T-helper 9 cell (primary cell): ENCODE measurements at regions not wholly inside any gene's neighbourhood (a gene's known extent, or its start where the extent isn't known, plus 50 kb on each side); places are given as distances from the start of the nearest gene placed in this dataset.

Experiments used
- DNase-seq: peaks from one replicate; pipeline ENCODE4 v3.0.0-alpha.2; 2020

DNA sequence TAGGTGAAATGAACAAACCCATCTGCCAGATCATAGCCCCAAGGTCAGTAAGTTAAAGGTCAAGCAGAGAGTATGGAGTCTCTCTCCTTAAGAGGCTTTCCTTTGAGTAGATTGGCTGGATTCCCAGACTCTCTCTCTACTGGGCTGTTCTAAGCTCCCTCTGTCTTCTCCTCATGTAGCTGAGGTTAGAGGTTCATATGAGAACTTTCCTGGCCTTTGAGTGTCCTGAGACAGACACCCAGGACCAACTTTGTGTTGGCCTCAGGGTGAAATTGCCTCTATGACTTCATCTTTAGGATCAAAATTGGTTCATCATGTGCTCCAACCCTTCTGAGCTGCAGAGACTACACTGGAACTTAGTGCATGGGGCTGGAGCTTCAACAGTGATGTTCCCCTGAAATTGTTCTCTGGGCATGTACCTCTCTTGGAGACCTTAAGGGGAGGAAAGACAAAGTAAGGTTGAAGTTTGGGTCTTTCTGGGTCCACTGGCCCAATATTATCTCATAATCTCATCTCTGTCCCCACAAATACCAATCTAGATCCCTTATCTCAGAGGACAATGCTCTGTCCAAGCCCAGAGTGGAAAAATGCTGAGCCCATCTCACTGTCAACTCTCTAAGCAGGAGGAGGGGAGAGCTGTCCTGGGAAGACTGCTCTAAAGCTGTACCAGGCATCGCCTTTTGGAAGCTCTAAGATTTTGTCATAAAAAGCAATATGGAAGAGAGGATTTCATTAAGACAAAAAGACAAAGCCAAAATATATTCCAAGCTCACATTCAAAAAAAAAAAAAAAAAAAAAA lies 177.3 kb upstream of the ARL4C start:
- DNase-seq, result no peak

DNA sequence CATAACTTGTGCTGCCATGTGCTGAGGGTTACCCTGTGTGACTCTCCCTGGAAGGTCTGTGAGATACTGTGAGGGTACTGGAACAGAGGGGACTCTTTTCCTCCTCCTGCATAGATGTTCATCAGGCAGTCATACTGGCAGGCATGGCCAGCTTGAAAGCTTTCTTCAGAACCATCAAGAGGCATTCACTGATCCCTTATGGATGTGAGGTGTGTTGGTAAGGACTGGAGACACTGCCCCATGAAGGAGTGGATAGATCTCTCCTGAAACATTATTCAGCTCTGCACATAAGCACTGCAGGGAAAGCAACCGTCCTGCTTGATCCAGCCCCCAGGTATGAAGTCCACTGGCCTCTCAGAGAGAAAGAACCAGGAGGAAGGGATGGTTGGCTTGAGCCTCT lies 176.6 kb upstream of the ARL4C start:
- no peak for DNase-seq

DNA sequence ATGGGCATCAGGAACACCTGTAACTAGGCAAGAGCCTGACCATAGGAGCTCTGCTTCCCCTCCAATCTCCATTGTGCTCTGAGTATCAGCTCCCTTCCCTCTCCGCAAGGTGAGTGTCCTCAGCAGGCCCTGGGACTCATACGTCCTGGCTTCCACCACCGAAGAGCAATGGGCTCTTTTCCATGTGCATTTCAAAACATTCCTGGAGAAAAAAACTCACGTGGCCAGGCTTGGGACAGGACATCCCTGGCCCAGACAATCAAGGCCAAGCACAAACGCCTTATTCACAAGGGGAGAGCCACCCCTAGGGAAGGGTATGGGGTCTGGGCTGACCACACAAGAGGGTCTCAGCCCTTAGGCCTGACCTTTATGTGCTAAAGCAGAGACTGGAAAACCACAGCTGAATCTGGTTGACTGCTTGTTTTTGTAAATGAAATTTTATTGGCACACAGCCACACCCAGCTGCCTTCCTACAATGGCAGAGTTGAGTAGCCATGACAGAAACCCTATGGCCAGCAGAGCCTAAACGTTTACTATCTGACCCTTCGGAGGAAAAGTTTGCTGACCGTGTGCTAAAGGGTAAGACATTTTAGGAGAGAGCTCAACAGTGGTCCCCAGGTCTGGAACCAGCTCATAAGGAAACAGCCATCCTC lies 175.7 kb upstream of the ARL4C start:
- no peak for DNase-seq

DNA sequence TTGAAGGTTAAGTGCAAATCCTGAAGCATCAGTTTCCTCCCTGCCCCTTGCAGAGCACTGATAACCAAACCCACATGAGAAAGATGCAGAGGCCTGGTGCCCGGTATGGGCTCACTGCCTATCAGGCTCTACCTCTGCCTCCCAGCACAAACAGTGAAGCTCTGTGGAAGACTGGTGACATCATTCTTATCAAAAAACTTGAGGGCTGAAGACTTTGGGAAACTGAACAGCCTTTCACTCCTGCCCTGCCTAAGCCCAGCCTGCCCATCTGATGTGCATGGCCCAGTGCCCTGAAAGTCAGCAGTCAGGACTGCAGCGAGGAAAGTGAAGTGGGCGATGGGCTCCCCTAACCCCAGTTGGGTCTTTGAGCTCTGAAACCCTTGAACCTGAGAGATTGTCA lies 174.8 kb upstream of the ARL4C start:
- DNase-seq, result no peak

DNA sequence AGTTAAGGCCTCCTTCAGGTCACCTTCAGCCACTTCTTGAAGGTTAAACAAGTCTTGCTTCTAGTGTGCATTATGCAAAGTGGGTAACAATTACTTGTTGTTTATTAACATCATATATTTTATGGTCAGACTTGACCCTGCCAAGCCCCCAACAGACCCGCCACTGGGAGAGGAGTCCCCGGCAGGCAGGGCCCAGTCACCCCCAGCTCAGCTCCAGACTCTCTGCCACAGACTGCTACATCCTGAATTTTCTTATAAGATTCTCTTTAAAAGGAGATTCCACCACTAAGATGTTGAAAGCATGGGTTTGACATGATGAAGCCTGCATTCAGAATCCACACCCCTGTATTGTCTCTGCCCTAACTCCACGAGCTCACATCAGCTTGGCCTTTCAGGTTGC lies 174.3 kb upstream of the ARL4C start:
- DNase-seq, result no peak

- no peak for DNase-seq
These were observed 173.9 kb upstream of the ARL4C start for GRCh38 chr2:234670806-234671205.

DNA sequence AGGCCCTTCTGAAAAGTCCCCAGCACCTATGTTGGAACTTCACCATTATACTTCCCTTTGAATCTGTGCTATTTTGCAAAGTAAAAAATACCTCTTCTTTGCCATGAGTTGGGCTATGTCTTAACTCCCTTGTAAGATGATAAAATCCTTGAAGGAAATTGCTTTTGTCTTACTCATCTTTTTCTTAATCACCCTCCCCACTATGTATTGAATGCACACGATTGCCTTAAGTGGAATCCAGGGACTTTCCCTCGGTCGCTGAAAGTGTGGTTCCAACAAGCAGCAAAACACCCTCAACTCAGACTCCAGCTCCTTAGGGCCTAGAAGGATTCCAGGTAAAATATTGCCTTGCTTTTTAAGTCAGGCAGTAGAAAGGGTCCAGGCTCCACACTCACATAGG lies 173.2 kb upstream of the ARL4C start:
- no peak for DNase-seq

DNA sequence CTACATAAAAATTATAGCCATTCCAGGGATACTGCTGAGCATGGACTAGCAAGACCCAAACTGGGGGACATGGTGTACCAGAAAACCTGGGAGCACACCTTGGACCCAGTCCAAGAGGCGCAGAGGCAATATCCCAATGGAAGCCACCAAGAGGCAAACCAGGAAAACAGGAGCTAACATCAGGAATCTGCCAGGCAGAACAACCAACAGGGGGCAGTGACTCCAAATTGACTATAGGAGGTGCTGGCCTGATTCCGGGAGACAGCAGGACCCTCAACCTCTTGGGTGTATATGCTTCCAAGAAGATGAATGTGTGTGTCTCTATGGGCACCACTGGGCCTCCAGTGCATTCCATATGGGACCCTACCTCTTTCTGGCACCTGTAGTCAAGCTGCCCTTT lies 172.7 kb upstream of the ARL4C start:
- DNase-seq, result no peak

GRCh38 chr2:234669001-234669400 lies 172.1 kb upstream of the ARL4C start:
- no peak for DNase-seq

GRCh38 chr2:234666911-234667310 lies 170.0 kb upstream of the ARL4C start:
- no peak for DNase-seq

DNA sequence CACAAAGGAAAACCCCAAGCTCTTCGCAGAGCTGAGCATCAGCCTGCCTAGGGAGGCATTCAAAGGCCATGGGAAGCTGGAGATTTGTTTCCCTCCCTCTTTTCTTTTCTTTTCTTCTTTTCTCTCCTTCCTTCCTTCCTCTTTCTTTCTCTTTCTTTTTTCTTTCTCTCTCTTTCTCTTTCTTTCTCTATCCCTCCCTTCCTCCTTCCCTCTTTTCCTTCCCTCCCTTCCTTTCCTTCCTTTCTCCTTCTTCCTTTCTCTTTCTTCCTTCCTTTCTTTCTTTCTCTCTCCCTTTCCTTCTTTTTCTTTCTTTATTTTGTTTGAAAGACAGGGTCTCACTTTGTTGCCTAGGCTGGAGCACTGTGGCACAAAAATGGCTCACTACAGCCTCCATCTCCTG lies 168.4 kb upstream of the ARL4C start:
- DNase-seq, result no peak

DNA sequence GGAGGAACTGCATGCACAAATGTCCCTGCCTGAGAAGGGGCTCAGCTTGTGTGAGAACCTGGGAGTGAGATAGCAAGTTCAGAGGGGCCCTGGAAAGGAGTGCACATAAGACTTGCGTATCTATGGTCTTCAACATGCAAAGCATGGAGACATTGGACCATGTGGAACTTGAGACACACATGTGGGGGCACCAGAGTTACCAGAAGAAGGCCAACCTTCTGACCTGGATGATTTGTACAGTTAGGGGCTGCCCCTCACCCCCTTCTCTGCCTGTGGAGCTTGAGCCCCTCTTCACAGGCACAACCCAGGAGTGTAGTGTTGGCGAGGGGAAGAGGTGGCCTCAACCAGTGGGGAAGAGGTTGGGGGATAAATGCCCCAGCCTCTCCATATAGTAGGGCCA lies 165.0 kb upstream of the ARL4C start:
- no peak for DNase-seq

- no peak for DNase-seq
These were observed 164.3 kb upstream of the ARL4C start for GRCh38 chr2:234661175-234661574.

GRCh38 chr2:234655706-234656105 lies 158.8 kb upstream of the ARL4C start:
- DNase-seq, result no peak

DNA sequence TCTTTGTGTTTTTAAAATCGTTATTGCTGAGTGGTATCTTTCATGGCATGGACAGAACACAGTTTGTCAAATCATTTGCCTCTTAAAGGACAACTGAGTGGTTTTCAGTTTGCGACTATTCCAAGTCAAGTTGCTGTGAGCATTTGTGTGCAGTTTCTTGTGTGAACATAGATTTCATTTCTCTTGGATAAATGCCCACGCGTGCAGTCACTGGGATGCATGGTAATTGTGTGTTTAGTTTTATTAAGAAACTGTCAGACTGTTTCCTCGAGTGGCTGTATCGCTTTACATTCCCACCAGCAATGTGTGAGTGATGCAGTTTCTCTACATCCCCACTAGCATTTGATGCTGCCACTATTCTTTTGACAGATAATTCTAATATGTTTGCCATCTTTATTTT lies 154.0 kb upstream of the ARL4C start:
- no peak for DNase-seq

DNA sequence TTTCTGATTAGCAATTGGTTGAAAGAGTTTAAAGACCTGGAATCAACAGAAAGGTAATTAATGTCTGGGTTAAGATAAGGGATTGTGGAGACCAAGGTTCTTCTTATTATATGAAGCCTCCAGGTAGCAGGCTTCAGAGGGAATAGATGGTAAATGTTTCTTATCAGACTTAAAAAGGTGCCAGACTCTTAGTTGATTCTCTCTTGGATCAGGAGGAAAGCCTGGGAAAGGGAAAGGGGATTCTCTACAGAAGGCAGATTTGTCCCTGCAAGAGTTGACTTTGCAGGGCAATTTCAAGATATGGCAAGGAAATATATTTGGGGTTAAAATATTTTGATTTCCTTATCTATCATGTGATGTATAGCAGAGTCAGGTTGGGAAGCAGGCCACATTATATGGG lies 153.1 kb upstream of the ARL4C start:
- DNase-seq, result no peak

- no peak for DNase-seq
These were observed 146.5 kb upstream of the ARL4C start for GRCh38 chr2:234643407-234643806.

- no peak for DNase-seq
These were observed 144.2 kb upstream of the ARL4C start for GRCh38 chr2:234641086-234641485.

GRCh38 chr2:234640657-234641056 lies 143.8 kb upstream of the ARL4C start:
- no peak for DNase-seq

GRCh38 chr2:234638966-234639365 lies 142.1 kb upstream of the ARL4C start:
- DNase-seq, result no peak

- DNase-seq, result no peak
These were observed 138.4 kb upstream of the ARL4C start for GRCh38 chr2:234635284-234635683.

GRCh38 chr2:234633581-234634230 lies 136.8 kb upstream of the ARL4C start:
- no peak for DNase-seq

GRCh38 chr2:234632527-234633391 lies 135.9 kb upstream of the ARL4C start:
- no peak for DNase-seq
